Central memory CD8-positive, alpha-beta T cell (primary cell): ENCODE measurements at regions not wholly inside any gene's neighbourhood (a gene's known extent, or its start where the extent isn't known, plus 50 kb on each side); places are given as distances from the start of the nearest gene placed in this dataset.
A peak's percentile ranks its signal among the peaks of the same experiment; 100 is the strongest.
"Not testable (repeated sequence)": the region's sequence is repeated elsewhere in the genome, so short reads cannot be mapped to it uniquely, and the experiment has no call there.

Source experiments
- ATAC-seq: fragments of 150-1000 bp; cut with Tn5 transposase; replicated peaks from 2 replicates; pipeline ENCODE4 v1.10.0; 2022; ENCODE audit warnings: mild to moderate bottlenecking, moderate FRiP score, moderate number of reproducible peaks; ENCODE audit not compliant: poor library complexity, severe bottlenecking; ENCODE audit errors: extremely low read depth
- DNase-seq, 2 donors: peaks; one replicate each; pipeline ENCODE4 v3.0.0; 2021; ENCODE audit warnings: low spot score in 2 of 2
- H3K27ac Mint-ChIP-seq: one replicate; pipeline ENCODE4 v1.8.0; 2022; ENCODE audit warnings: low read depth, mild to moderate bottlenecking, moderate library complexity, mixed read lengths
- H3K27me3 Mint-ChIP-seq: one replicate; pipeline ENCODE4 v1.8.0; 2022; ENCODE audit warnings: mixed read lengths
- H3K36me3 Mint-ChIP-seq: one replicate; pipeline ENCODE4 v1.8.0; 2022; ENCODE audit warnings: mild to moderate bottlenecking, moderate library complexity, mixed read lengths; ENCODE audit not compliant: insufficient read depth
- H3K4me1 Mint-ChIP-seq: one replicate; pipeline ENCODE4 v1.8.0; 2022; ENCODE audit warnings: mixed read lengths
- H3K4me3 Mint-ChIP-seq: one replicate; pipeline ENCODE4 v1.8.0; 2022; ENCODE audit warnings: mild to moderate bottlenecking, moderate library complexity, mixed read lengths
- H3K9me3 Mint-ChIP-seq: one replicate; pipeline ENCODE4 v1.8.0; 2022; ENCODE audit warnings: mixed read lengths

GRCh38 chr7:142495879-142496278 is 238.0 kb upstream of the PRSS58 start:
- H3K9me3 Mint-ChIP-seq, H3K36me3 Mint-ChIP-seq, H3K4me3 Mint-ChIP-seq, DNase-seq, H3K27ac Mint-ChIP-seq, ATAC-seq: not testable (repeated sequence)
- H3K4me1 Mint-ChIP-seq: peaks cover 16% of the 10 kb centered on the region
- peaks cover 12% of the 10 kb centered on the region for H3K27me3 Mint-ChIP-seq

GRCh38 chr7:142495301-142495700 is 237.4 kb upstream of the PRSS58 start:
- not testable (repeated sequence) for H3K4me3 Mint-ChIP-seq, DNase-seq, ATAC-seq, H3K27ac Mint-ChIP-seq, H3K9me3 Mint-ChIP-seq, H3K36me3 Mint-ChIP-seq
- Mint-ChIP-seq H3K4me1 (peaks cover 11% of the 10 kb centered on the region), H3K27me3 (peaks cover 12% of the 10 kb centered on the region)

DNA sequence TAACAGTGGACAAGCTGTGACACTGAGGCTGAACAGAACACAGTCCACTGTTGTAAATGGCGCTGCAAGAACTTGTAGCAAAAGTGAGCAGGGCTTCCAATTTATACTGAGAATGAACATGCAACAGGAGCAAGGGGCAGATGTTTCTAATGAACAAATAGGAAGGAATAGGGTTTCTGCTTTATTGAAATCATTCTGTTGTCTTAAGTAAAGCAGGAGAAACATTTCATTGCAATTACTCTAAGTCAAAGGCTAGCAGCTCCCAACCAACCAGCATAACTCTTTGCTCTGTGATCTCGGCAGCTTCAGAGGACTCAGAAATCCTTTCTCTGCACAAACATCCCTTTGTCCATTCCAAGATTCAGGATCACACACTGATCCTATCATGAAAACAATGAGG is 236.2 kb upstream of the PRSS58 start:
- ATAC-seq: no peak
- H3K27ac Mint-ChIP-seq: no peak overlapping the region
- no peak overlapping the region for H3K4me3 Mint-ChIP-seq
- no peaks in the 10 kb centered on the region for H3K9me3 Mint-ChIP-seq
- peaks cover 12% of the 10 kb centered on the region for H3K27me3 Mint-ChIP-seq
- H3K4me1 Mint-ChIP-seq: peaks cover 7% of the 10 kb centered on the region
- no peak for DNase-seq
- H3K36me3 Mint-ChIP-seq: peaks cover 2% of the 10 kb centered on the region

- Mint-ChIP-seq H3K4me1 (peaks cover 6% of the 10 kb centered on the region), H3K27me3 (no peaks in the 10 kb centered on the region), H3K27ac (no peak overlapping the region)
Observed at GRCh38 chr7:142488842-142489241, 231.0 kb upstream of the PRSS58 start.

GRCh38 chr7:142488036-142488633 is 230.3 kb upstream of the PRSS58 start:
- Mint-ChIP-seq H3K4me1 (peaks cover 10% of the 10 kb centered on the region), H3K4me3 (no peak overlapping the region), H3K27me3 (no peaks in the 10 kb centered on the region), H3K9me3 (no peaks in the 10 kb centered on the region), H3K36me3 (peaks cover 2% of the 10 kb centered on the region), H3K27ac (no peak overlapping the region)
- DNase-seq: no peak
- ATAC-seq: no peak

More at GRCh38 chr7:142488842-142489241, 231.0 kb upstream of the PRSS58 start:
- DNase-seq (no peak), ATAC-seq (no peak)
- Mint-ChIP-seq H3K4me3 (no peak overlapping the region), H3K9me3 (no peaks in the 10 kb centered on the region), H3K36me3 (peaks cover 2% of the 10 kb centered on the region)

GRCh38 chr7:142487565-142487964 is 229.7 kb upstream of the PRSS58 start:
- peaks cover 16% of the 10 kb centered on the region for H3K4me1 Mint-ChIP-seq
- not testable (repeated sequence) for ATAC-seq, H3K27ac Mint-ChIP-seq

GRCh38 chr7:142487124-142487523 is 229.3 kb upstream of the PRSS58 start:
- peaks cover 18% of the 10 kb centered on the region for H3K4me1 Mint-ChIP-seq
- no peak overlapping the region for H3K27ac Mint-ChIP-seq
- ATAC-seq: no peak
- H3K9me3 Mint-ChIP-seq: no peaks in the 10 kb centered on the region
- no peak overlapping the region for H3K4me3 Mint-ChIP-seq
- no peaks in the 10 kb centered on the region for H3K27me3 Mint-ChIP-seq
- DNase-seq: no peak
- H3K36me3 Mint-ChIP-seq: peaks cover 2% of the 10 kb centered on the region

More at GRCh38 chr7:142487565-142487964, 229.7 kb upstream of the PRSS58 start:
- H3K27me3 Mint-ChIP-seq, DNase-seq, H3K36me3 Mint-ChIP-seq, H3K9me3 Mint-ChIP-seq, H3K4me3 Mint-ChIP-seq: not testable (repeated sequence)

DNA sequence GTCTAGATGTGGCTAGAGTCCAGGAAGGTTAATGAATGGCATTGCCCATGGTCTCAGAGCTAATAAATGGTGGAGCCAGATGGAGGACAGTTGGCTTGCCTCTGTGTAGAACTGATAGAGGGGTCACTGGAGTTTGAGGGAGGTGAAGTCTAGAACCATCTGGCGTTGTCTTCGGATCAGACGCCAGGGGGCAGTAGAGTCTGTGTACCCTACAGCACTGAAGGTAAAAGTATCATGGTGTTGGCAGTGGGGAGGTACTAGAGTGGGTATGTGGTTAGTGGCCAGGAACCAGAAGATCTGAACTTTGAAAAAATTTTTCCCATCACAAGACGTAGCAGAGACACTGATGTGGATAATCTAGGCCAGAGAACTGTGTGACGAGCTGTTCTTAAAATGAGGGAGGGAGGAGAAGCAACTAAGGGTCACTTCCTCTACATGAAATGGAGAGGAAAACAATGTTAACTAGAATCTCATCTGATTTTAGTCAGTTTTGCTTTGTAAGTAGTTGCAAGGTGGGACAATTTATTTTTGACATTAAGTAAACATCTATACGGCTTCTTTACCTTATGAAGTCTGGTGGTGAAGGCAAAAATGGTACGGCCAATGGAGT is 227.9 kb upstream of the PRSS58 start:
- DNase-seq: no peak
- no peak for ATAC-seq
- no peaks in the 10 kb centered on the region for H3K27me3 Mint-ChIP-seq
- no peaks in the 10 kb centered on the region for H3K9me3 Mint-ChIP-seq
- no peak overlapping the region for H3K4me3 Mint-ChIP-seq
- H3K27ac Mint-ChIP-seq: no peak overlapping the region
- H3K4me1 Mint-ChIP-seq: peaks cover 22% of the 10 kb centered on the region
- H3K36me3 Mint-ChIP-seq: no peaks in the 10 kb centered on the region

GRCh38 chr7:142483659-142484317 is 225.9 kb upstream of the PRSS58 start:
- H3K27me3 Mint-ChIP-seq: no peaks in the 10 kb centered on the region
- H3K4me3 Mint-ChIP-seq: no peak overlapping the region
- H3K27ac Mint-ChIP-seq: no peak overlapping the region
- H3K4me1 Mint-ChIP-seq: peaks cover 22% of the 10 kb centered on the region
- ATAC-seq: no peak
- H3K9me3 Mint-ChIP-seq: no peaks in the 10 kb centered on the region
- no peaks in the 10 kb centered on the region for H3K36me3 Mint-ChIP-seq
- DNase-seq: no peak

DNA sequence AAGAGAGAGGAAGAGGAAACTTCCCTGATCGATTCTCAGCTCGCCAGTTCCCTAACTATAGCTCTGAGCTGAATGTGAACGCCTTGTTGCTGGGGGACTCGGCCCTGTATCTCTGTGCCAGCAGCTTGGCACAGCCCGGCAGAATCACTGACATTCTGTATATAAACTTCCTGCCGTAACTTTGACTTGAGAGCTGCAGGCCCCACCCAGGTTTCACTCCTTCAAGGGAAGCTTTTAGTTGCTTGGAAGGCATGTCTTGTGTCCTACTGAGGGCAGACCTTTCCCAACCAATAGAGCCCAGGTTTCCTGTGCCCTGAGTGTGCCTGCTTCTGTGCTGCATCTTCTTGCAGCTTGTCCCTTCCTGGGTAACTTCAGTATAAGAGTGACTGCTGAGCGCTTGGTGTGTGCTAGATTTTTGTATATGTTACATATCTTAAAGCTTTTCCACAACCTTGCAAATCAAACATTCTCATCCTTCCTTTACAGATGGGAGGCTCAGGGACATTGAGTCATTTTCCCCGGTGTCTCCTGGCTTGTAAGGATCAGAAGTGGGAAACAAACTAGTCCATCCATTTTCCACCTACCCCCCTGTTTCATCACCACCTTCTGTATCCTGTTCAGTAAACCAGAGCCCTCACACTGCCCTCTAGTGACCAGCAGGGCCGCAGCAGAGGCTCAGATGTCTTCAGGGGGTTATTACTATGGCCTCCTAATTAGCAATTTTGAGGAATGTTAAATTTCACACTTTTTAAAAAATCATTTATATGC is 225.2 kb upstream of the PRSS58 start:
- no peaks in the 10 kb centered on the region for H3K36me3 Mint-ChIP-seq
- H3K27ac Mint-ChIP-seq: peak overlapping the region; percentile 70
- H3K9me3 Mint-ChIP-seq: no peaks in the 10 kb centered on the region
- H3K4me1 Mint-ChIP-seq: peaks cover 28% of the 10 kb centered on the region
- peak; percentile 78 for ATAC-seq
- DNase-seq: no peak
- H3K27me3 Mint-ChIP-seq: no peaks in the 10 kb centered on the region
- no peak overlapping the region for H3K4me3 Mint-ChIP-seq

DNA sequence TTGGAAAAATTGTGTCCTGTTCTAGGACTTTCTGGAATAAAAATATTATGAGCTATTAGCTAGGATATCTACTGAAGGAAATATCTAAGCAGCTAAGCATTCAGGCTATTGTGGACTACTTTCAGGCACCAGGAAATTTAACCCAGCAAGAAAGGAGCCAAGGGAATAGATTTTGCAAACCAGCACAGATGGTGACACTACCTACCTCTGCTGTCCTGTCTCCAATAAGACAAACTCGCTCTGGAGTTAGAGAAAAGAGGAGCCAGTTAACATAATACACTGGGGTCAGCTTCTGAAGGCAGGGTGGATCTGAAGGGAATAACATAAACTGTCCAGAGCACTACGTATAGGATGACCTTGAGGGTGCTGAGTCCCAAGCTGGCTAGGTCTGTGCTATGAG is 223.7 kb upstream of the PRSS58 start:
- H3K36me3 Mint-ChIP-seq: no peaks in the 10 kb centered on the region
- no peak overlapping the region for H3K27ac Mint-ChIP-seq
- peaks cover 44% of the 10 kb centered on the region for H3K4me1 Mint-ChIP-seq

GRCh38 chr7:142478479-142479220 is 220.8 kb upstream of the PRSS58 start:
- Mint-ChIP-seq H3K9me3 (no peaks in the 10 kb centered on the region), H3K36me3 (no peaks in the 10 kb centered on the region), H3K4me3 (no peak overlapping the region), H3K4me1 (peaks cover 45% of the 10 kb centered on the region), H3K27me3 (no peaks in the 10 kb centered on the region), H3K27ac (no peak overlapping the region)
- ATAC-seq (no peak), DNase-seq (no peak)

More for the DNA sequence above, 223.7 kb upstream of the PRSS58 start:
- ATAC-seq (no peak), DNase-seq (no peak)
- H3K4me3 Mint-ChIP-seq: no peak overlapping the region
- no peaks in the 10 kb centered on the region for H3K9me3 Mint-ChIP-seq
- H3K27me3 Mint-ChIP-seq: no peaks in the 10 kb centered on the region
